Activated T-helper 1 cell treated with anti-CD3 and anti-CD28 coated beads, Interleukin-2, amount 50 U/mL, for 16 hours (primary cell): ENCODE measurements at regions not wholly inside any gene's neighbourhood (a gene's known extent, or its start where the extent isn't known, plus 50 kb on each side); places are given as distances from the start of the nearest gene placed in this dataset.
"Not testable (repeated sequence)": the region's sequence is repeated elsewhere in the genome, so short reads cannot be mapped to it uniquely, and the experiment has no call there.

ENCODE experiments used
- DNase-seq, 2 donors: peaks; one replicate each; pipeline ENCODE4 v3.0.0-alpha.2; 2020; ENCODE audit warnings: low read depth in 1 of 2, low spot score in 1 of 2

GRCh38 chr10:101280511-101280910 lies 51.2 kb upstream of the LBX1 start:
- no peak for DNase-seq

GRCh38 chr10:101280921-101281320 lies 51.7 kb upstream of the LBX1 start:
- not testable (repeated sequence) for DNase-seq

DNA sequence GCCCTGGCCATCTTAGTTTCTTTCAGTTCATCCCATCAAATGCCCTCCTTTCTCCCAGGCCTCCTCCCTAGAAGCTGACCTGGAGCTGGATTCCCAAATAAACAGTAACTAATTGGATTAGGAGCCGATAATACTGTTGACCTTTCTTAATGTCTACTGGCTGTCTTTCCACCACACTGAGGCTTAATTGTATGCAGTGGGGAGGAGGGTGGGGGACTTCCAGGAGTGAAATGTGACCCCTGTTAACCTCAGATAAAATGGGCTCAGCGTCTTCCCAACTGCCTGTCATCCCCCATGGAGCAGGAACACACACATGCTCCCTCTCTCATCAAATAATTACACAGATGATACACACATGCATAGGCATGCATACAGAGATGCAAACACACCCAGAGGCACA lies 53.7 kb upstream of the LBX1 start:
- no peak for DNase-seq

- DNase-seq, result no peak
Measured at GRCh38 chr10:101283762-101284100, 54.5 kb upstream of the LBX1 start.

DNA sequence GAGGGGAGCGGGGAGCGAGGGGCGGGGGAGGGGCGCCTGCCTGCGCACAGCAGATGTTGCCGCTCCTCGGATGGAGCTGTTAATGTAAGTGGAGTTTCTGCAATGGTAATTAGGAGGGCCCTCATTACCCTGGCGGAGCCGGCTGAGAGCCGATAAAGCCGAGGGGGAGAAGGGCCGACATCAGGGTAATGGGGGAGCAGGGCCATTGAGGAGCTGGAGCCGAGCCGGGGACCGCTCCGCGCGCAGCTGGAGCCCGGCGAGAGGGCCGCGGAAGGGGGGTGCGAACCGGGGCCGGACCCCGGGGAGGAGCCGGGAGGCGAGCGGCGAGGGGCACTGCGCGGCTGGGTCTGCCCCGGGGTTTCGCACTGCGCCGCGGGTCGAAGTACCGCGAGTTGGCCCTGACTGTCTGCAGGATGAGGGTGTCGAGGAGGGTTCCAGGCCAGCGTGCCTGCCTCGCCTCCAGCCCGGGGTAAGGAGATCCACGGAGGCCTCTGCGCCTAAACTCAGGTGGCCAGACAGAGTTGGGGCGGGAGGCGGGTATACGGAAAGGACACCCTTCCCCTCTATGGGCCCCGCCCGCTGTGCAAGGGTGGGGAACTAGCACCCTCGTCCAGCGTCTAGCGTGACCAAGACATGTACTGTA lies 55.0 kb upstream of the LBX1 start:
- no peak for DNase-seq

DNA sequence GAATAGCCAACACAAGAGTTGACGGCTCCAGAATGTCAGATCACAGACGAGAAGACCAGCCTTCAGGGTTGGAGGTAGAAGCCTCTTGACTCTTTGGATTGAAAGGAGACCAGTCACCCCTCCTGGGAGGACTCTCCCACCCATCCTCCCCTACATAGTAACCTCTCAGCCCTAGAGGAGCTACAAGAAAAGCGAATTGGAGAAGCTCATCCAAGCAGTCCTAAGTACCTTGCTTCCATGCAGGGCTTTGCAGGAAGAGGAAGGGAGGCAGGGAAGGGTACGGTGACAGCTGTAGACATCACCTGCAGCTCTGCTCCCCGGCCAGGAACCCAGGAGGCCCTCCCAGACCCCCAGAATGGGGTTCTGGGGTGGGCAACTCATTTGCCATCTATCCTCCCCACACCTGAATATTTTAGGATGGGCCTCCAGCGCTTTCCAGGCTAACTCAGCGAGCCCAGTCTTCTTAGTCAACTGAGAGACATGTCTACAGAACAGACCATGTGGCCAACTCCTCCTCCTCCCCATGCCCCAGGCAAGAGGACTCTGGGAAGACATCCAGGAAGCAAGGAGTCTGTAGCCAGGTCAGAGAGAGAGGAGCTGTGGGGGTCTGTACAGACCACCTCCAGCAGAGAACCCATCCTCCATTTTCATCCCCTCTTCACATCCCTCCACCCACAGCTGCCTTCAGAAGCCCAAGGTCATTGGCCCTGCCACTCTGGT lies 55.6 kb upstream of the LBX1 start:
- DNase-seq, result no peak

GRCh38 chr10:101285519-101286070 lies 56.3 kb upstream of the LBX1 start:
- no peak for DNase-seq

DNA sequence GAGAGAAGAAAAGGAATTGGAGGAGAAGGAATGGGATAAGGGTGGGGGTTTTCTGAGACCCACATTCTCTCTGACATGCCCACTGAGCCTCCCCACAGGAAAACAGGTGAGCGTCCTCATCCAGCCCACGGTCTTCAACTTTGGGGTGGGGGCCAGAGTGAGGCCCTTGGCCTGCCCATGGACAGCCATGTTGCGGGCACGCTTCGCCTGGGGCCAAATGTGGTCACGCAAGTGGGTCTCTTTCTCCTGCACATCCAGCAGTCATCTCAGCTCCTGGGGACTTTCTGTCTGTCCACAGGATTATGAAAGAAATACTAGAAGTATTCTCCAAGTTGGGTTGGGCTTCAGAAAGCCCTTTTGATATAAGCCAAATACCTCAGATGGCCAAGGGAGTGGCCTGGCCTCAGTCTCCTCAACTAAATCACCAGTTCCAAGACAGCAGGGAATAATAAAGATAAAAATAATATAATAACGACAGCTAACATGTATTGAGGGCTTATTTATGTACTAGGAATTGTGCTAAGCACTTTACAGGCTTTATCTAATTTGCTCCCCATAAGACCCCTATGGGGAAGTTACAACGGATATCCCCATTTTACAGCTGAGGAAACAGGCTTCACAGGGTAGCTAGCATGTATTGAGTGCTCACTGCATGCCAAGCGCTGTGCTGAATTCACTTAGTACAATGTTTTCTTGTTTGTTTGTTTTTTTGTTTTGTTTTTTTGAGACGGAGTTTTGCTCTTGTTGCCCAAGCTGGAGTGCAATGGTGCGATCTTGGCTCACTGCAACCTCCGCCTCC lies 57.2 kb upstream of the LBX1 start:
- no peak for DNase-seq

DNA sequence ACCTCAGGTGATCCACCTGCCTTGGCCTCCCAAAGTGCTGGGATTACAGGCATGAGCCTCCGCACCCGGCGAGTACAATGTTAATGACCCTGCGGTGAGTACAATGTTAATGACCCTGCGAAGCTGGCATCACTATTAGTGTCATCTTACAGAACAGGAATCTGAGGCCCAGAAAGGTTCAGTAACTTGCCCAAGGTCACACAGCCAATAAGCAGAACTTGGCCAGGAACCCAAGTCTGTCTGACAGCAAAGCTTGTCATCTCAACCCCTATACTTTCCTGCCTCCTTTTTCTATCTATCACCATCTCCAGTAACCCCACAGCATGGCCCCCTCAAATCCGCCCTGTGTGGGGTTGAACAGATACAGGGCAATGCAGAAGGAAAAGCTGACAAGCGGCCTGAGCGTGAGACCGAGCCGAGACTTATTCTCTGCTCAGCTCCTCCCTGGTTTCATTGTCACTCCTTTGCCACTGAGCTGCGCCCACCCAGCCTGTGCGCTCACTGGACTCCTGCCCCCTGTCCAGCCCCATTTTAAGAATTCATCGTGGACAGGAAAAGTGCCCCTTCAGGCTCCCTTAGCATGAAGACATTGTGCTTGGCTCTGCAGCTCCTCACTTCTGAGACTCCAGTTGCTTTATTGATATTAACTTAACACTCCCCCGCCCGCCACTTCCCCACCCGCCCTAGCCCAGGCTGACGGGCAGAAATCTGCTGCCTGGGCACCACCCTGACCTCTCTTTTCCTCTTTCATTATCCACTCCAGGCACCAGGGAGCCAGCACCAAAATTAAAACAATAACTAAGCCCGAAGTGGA lies 58.1 kb upstream of the LBX1 start:
- no peak for DNase-seq

GRCh38 chr10:101287997-101288635 lies 58.9 kb upstream of the LBX1 start:
- no peak for DNase-seq

- DNase-seq, result no peak
Measured at GRCh38 chr10:101289541-101289940, 60.3 kb upstream of the LBX1 start.

DNA sequence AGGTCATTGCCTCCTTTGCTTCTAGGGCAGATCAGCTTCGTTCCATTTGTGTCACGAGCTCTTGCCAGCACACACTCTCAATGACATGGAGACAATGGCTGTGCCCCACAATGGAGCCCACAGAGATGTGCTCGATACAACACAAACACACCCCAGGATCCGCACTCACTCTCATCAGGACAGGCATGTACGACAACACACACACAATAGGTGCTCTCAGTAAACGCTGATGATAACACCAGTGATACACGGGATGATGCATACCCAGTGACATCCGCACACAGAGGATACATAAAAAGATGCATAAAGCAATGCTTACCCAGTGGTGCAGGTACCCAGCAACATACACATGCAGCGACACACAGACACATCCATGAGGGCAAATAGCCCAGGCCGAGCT lies 61.2 kb upstream of the LBX1 start:
- no peak for DNase-seq

DNA sequence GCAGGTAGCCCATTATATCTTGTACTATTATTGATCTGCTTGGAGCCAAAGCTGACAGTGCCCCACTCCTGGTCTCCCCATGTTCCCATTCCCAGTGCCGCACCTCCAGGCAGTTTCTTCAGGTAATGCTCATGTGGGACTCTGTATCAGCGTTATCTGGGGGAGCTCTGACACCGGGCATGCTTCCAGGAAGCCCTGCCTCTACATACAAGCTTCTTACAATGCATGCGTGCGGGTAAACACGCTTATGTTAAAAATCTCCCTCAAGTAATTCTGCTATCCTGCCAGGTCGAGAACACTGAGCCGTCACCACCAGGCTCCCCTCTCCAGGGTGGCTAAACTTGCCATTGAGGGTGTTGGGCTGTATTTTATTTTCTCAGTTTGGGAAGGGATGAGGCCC lies 61.6 kb upstream of the LBX1 start:
- DNase-seq, result no peak

DNA sequence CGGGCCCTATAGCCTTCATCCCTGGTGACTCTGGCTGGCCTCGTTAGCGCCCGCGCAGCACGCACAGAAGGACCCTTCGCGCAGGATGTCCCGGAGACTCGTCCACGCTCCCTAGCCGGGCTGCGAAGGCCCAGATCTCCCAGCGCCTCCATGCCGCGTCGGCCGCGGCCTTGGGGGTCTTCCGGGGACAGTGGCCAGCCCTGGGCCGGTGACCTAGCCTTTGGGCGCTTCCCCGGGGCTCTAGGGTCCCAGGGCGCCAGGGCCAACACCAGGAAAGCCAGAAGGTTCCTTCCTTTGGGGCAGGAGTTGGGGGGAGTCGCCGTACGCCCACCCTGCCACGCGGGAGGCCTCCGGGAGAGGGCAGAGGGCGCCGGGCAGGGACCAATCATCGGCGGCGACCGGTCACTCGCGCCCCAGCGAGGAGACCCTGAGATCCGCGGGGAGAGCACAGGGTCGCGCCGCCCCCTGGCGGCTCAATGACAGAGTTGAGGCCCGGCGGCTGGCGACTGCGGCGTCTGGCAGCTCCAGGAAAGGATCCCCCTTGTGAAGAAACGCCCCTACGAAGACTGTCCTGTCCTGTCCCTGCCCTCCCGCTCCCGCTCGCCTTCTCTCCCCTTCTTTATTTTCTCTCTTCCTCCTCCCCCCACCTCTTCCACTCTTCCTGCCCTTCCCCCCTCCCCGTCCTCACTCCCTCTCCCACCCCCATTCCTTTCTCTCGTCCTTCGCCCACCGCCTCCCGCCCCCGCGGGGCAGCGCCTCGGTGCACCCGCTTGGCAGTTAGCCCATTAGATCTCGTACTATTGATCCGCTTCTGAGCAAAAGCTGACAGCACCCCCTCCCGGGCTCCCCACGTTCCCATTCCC lies 62.3 kb upstream of the LBX1 start:
- peak; percentile 11 to 29 for DNase-seq

DNA sequence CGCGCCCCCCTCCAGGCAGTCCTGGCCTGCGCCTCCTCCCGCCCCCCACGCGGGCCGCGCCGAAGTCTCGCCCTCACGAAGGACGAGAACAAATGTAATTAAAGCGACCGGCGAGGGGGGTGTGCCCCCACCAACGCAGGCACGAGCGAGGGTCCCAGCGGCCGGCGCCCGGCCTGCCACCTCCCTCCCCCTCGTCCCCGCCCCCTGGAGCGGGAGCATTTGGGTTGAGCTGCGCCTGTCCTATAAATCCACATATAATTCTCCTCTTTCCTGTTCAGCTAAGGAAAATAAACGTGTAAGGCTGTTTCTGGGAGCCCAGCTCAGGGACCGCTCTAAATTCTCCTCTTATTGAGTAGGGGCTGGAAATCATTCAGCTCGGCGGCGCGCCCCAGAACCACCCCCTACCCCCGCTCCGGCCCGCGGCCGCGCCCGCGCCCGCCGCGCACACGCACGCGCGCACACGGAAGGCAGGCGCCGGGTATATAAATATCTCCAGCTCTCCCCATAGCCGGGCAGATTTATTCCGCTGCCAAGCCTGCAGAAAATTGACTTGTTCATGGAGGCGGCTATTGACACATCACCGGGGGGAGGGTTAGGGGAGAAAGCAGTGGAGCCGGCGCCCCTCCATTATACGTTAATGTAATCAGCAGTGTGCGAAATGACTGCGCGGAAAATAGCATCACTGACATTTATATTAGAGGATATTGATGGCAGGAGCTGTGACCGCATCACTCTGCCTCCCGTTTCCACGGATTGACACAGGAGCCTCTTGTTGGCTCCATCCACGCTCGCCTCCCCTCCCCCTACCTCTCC lies 61.6 kb upstream of the BTRC start:
- no peak for DNase-seq

GRCh38 chr10:101293007-101293723 lies 60.8 kb upstream of the BTRC start:
- no peak for DNase-seq

DNA sequence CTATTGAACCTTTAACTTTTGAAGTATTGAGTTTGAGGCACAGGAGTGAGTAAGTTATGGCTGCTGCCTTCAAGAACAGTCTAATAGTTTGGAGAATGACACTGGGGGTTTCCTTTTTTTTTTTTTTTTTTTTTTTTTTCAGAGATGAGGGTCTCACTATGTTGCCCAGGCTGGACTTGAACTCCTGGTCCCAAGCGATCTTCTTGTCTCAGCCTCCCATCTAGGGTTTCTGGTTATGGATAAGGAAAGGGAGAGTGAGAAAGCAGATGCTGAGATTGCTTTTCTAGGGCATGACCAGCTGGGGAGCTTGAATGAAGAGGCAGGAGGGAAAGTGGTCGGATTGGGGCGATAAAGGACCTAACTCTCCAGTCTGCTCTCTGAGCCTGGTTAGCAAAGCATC lies 59.9 kb upstream of the BTRC start:
- DNase-seq, result no peak

GRCh38 chr10:101295261-101295660 lies 58.7 kb upstream of the BTRC start:
- DNase-seq, result no peak
